NCI-H2196 (cell line): ENCODE measurements at regions not wholly inside any gene's neighbourhood (a gene's known extent, or its start where the extent isn't known, plus 50 kb on each side); places are given as distances from the start of the nearest gene placed in this dataset.
"Not testable (repeated sequence)": the region's sequence is repeated elsewhere in the genome, so short reads cannot be mapped to it uniquely, and the experiment has no call there.

Experiments used
- DNase-seq: peaks from one replicate; lab custom pipeline; 2025; ENCODE audit not compliant: unreplicated experiment; lab: John Stamatoyannopoulos, UW

GRCh38 chr9:103237571-103238109 lies 242.5 kb downstream of the CYLC2 start:
- DNase-seq = not testable (repeated sequence)

GRCh38 chr9:103242025-103242424 lies 246.9 kb downstream of the CYLC2 start:
- no peak for DNase-seq

- DNase-seq = no peak
Observed at GRCh38 chr9:103242486-103242885, 247.4 kb downstream of the CYLC2 start.

GRCh38 chr9:103243553-103243952 lies 248.4 kb downstream of the CYLC2 start:
- DNase-seq = no peak

GRCh38 chr9:103245369-103245768 lies 250.2 kb downstream of the CYLC2 start:
- DNase-seq = no peak

- DNase-seq = no peak
Observed at GRCh38 chr9:103261951-103262350, 266.8 kb downstream of the CYLC2 start.

GRCh38 chr9:103266064-103266463 lies 270.9 kb downstream of the CYLC2 start:
- no peak for DNase-seq

GRCh38 chr9:103277240-103277639 lies 282.1 kb downstream of the CYLC2 start:
- DNase-seq = no peak

- no peak for DNase-seq
Observed at GRCh38 chr9:103281126-103281525, 286.0 kb downstream of the CYLC2 start.

GRCh38 chr9:103287361-103287760 lies 292.2 kb downstream of the CYLC2 start:
- no peak for DNase-seq

- DNase-seq = no peak
Observed at GRCh38 chr9:103296189-103296588, 301.1 kb downstream of the CYLC2 start.

- DNase-seq = no peak
Observed at GRCh38 chr9:103301051-103301450, 305.9 kb downstream of the CYLC2 start.

- DNase-seq = no peak
Observed at GRCh38 chr9:103304797-103305196, 309.7 kb downstream of the CYLC2 start.

- DNase-seq = no peak
Observed at GRCh38 chr9:103319979-103320378, 324.8 kb downstream of the CYLC2 start.

GRCh38 chr9:103323699-103324098 lies 328.6 kb downstream of the CYLC2 start:
- no peak for DNase-seq

GRCh38 chr9:103335461-103335860 lies 340.3 kb downstream of the CYLC2 start:
- no peak for DNase-seq

- DNase-seq = no peak
Observed at GRCh38 chr9:103355000-103355399, 359.9 kb downstream of the CYLC2 start.

GRCh38 chr9:103357980-103358379 lies 362.8 kb downstream of the CYLC2 start:
- DNase-seq = not testable (repeated sequence)

- no peak for DNase-seq
Observed at GRCh38 chr9:103361906-103362305, 366.8 kb downstream of the CYLC2 start.

- no peak for DNase-seq
Observed at GRCh38 chr9:103362986-103363385, 367.9 kb downstream of the CYLC2 start.

- DNase-seq = no peak
Observed at GRCh38 chr9:103364753-103365152, 369.6 kb downstream of the CYLC2 start.

- DNase-seq = no peak
Observed at GRCh38 chr9:103371152-103371551, 376.0 kb downstream of the CYLC2 start.

- DNase-seq = no peak
Observed at GRCh38 chr9:103372828-103373227, 377.7 kb downstream of the CYLC2 start.

GRCh38 chr9:103377667-103378066 lies 382.5 kb downstream of the CYLC2 start:
- no peak for DNase-seq
